ENCODE measurements at regions not wholly inside any gene's neighbourhood (a gene's known extent, or its start where the extent isn't known, plus 50 kb on each side); places are given as distances from the start of the nearest gene placed in this dataset.

DNA sequence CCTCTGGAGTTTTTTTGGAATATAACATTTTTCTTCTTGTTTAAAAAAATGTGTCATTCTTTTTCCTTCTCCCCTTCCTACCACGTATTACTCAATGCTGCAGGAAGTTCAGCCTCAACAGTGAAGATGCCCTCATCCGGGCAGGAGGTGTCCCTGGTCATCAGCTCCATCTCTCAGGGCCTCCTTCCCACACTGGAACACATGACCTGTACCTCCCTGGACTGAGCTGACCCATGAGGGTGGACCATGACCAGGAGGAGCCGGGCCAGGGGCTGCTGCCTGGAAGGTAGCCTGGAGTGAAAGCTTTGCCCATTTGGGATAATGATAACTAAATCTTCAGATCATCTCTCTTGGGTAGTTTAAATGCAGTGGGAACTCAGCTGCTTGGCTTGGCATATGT, 316.5 kb upstream of the ZMIZ1 start:
- DNase-seq, result no peak

DNA sequence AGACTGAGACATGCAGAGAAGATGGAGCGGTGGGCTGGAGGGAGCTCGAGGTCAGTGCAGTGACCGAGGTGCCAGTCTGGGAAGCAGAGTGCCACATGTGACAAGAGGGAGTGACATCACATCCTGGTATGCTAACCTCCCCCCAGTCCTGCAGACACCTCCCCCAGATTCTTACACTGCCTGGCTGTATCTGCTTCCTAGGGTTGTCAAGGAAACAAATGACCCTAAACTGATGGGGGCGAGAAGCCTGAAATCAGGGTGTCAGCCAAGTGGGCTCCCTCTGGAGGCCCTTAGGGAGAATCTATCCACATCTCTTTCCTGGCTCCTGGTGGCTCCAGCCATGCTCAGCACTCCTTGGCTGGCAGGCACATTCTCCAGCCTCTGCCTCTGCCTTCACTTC, 316.1 kb upstream of the ZMIZ1 start:
- DNase-seq, result no peak

DNA sequence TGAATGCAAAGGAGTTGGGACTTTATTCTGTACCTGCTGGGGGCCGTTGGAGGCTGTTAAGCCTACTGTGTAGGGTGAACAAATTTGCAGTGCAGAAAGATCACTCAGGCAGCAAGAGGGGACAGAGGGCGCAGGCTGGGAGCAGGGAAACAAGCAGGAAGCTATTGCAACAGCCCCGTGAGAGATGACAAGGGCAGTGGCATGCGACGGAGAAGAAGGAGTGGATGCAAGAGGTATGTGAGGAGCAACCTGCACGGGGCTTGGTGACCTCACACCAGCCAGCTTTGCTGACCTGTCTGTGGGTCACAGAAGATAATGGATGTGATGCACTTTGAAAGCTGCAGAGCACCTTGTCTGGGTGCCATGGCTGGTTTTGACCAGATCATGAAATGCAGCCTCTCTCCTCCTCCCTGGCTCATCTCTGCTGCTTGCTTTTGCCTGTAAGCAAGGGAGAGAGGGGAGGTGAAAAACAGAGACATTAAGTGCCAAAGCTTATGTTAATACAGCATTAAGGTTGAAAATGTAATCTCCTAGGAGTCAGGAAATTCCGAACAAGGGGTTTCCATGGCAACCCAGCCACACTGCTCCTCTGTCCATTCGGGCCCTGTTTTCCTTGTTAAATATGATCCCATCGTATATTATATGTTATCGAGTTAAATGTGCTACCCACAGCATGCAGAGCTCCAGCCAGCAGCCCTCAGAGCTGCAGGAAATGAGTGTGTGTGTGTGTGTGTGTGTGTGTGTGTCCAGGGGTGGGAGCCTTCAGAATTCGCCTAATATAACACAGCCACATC, 314.3 kb upstream of the ZMIZ1 start:
- no peak for DNase-seq

DNA sequence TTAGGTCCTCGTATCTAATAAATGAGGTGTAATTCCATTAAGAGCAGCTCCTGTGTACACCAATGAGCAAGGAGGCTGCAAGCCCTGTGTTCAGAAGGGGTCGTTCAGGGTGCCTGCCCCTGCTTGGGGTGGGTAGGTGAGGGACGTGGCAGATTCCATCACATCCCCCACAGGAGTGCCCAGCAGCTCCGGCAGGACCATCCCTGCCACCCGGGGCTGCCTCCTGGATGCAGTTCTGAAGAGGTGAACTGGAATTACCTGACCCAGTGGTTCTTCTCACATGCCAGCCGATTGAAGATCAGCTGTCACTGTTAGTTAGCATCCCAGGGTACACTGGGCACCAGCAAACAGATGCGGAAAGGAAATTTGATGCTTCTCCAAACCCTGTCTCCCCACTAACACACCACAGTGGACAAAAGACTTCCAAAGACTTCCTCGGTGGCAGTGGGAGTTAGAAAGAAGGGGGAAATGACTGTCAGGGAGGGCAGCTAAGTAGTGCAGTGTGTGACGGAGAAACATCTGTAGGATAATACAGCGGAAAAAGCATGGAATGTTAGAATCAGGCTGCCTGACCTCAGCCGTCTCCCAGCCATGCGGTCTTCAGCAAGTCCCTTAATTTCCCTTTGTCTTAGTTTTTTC, 313.6 kb upstream of the ZMIZ1 start:
- no peak for DNase-seq

DNA sequence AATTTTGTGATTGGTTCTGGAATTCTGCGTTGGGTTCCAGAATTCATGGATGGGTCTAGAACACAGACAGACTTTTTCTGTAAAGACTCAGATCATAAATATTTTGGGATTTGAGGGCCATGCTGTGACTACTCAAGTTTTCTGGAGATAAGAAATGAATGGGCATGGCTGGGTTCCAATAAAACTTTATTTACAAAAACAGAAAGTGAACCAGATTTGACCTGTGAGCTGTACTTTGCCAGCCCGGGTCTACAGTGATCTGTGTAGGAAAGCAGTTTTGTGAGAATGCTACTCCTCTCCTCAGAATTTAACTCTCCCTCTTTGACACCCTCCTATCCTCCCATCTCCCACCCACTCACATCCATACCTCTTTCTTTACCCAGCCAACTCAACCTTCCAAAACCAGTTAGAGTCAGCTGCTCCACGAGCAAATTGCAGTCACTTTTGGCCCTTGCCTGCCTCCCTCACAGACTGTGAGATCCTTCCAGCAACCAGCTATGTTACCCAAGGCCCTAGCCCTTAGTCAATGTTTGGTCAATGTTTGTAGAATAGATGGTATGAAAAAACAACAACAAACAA, 312.8 kb upstream of the ZMIZ1 start:
- DNase-seq, result no peak

DNA sequence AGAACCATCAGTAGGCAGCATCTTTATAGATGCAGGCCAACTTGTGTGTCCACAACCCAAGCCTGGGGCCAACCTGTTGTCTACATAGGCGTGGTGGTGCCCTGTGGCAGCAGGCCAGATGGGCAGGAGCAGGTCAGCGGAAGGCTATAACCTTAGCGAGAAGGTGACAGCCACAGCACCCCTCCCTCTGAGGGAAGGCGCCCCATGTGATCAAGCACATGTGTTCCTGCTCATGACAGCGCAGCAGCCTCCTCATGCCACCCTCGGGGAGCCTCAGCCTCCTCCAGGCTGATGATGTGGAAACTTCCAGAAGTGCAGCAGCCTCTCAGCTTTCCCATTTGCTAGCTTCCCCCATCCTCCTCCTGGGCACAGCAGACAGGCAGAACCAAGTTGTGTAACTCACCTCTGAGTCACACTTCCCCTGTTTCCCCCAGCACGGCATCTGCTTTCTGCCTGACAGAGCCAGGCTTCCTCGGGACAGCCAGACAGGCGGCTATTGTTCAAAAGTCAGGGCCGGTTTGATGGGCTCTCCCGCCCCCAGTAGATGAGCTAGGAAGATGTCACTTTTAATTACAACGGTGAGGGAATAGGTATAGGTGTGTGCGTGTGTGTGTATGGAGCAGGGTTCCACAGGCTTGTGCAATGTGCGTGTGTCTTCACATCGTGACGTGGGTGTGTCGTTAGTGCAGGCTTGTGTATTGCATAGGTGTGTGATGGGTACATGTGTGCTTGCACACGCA, 312.0 kb upstream of the ZMIZ1 start:
- peak; percentile 67 for DNase-seq

DNA sequence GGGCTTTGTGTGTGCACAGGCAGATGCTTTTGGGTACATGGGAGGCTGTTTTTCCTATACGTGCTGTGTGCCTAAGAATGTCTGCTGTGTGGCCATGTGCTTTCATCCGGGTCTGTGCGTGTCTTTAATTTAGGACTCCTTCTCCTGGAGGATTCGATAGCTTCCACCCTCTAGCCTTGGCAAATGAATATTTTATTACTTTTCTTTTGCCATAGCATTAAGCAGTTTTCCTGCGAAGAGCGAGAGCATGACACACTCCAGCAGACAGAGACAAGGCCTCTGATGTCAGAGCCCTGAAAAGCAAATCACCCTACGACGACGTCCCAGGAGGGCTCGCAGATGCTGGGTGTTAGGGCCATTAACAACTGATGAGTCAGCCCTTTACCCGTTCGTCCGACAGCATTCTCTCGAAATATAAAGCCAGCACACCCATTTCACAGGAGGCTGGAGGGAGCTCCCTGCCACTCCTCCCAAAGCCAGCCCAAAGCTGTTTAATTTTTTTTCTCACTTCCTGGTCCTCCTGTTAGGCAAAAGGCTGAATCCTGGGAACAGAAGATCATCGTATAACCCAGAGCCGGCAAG, 311.3 kb upstream of the ZMIZ1 start:
- no peak for DNase-seq

DNA sequence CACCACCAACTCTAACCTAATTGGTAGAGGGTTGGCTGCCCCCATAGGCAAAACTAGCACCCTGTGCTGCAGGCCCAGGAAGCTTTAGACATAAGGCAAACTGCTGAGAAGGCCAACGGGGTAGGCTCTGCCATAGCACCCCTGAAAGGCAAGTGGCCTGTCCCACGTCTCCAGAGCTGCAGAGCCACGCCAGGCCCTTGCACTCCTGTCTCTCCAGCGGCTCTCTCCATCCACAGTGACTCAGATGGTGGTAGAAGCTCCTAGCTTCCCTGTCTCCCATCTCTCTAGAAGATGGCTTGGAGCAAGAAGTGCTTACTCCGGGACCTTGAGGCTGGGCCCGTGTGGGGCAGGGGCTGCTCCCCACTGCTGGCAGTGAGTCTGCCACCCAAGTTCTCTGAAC, 310.6 kb upstream of the ZMIZ1 start:
- no peak for DNase-seq

DNA sequence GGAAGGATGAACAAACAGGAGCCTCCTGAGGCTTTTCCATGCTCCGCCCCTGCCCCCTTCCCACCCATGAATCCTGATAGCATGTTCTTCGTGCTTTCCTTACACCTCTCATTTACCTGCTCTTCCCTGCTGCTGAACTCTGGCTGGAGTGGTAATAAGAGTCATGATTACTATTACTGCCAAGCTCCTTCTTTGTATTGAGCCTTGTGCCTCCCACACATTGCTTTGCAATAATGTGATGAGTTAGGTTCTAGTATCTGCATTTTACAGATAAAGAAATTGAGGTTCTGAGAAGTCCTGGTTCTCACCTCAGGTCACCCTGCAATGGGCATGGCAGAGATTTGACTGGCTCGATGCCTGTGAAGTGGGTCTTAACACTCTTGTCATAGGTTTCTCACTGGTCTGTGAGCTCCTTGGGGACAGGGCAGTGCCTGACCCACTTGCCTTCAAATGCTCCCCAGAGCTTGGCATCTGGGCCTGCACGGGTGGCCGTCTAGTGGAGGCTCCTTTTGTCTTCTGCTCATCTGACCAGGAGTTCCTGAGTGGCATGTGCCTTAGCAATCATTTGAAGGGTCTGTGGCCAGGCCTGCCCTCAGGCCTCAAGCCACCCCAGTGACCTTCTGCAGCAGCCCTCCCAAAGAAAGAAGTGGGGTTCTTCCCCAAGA, 309.2 kb upstream of the ZMIZ1 start:
- DNase-seq, result peak; percentile 19

DNA sequence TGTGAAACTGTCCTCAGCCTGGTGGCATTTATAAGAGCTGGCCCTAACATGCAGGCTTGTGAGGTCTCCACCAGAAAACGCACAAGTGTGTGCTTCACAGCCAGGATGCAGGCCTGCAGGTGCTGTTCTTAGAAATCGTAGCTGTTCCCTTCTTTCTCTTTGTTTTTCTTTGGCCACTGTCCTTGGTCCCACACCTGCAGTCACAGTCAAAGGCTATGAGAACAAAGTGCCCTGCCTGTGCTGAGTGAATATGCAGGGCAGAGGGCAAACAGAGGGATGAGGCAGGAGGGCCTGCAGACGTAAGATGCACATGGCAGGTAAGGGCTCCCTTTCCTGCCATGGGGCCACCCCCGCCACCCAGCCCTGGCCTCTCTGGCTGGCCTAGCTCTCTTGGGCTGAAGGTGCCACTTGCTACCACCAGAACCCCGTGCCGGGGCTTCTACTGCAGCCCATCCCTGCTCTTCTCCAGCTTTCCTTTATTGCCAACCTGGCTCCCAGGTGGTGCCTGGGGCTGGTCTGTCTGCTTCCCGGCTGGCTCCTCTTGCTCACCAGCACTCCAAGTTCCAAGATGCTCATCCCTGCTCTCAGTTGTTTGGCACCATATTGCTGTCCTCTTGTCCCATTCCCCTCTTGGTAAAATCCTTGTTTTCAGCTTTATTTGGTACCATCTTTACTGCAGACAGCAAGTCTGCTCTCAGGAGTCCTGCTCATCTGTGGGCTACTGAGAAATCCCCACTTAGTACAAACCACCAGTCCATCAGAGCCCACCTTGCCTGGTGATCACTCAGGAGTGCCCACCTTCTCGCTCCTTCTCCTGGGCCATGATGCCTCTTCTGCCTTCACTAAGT, 308.1 kb upstream of the ZMIZ1 start:
- DNase-seq, result no peak

DNA sequence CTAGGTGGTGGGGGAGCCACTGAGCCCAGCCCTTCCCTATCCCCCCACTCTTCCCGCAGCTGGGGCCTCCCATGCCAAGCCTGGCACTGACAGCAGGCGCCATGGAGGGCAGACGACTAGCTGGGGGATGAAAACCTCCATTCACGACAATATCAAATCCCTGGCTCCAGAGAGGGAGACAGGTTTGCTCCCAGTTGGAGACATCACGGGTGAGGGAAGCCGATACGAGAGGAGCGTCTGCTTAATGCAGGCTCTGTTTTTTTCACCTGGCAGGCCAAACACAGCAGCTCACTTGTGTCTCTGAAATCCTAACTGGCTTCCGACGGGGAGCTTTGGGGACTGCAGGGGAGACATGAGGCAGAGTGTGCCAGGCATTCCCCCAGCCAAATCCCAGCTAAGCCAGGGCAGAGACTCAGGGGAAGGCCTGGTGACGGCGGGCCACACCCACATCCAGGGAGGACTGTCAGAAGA, 307.4 kb upstream of the ZMIZ1 start:
- DNase-seq, result no peak

DNA sequence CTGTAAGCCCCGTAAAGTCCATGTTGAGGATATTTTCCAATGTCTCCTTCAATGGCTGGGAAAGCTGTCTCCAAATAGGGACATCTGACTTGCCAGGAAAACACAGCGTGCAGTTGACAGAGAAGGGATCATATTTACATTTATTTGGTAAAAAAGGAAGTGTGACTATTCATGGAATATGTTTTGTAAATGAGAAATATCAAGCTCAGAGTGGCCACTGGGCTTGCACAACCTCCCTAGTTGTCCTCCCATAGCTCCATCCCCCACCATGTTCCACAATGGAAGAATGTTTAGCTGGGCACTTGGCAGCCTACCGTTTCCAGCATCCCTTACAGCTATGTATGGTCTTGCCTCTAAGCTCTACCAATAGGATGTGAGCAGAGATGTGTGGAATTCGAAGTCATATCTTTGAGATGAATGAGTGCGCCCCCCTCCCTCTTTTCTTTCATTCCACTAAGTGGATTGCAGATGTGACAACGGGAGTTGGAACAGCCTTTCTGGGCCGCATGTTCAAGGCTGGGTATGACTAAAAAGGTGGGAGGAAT, 306.6 kb upstream of the ZMIZ1 start:
- DNase-seq, result no peak

DNA sequence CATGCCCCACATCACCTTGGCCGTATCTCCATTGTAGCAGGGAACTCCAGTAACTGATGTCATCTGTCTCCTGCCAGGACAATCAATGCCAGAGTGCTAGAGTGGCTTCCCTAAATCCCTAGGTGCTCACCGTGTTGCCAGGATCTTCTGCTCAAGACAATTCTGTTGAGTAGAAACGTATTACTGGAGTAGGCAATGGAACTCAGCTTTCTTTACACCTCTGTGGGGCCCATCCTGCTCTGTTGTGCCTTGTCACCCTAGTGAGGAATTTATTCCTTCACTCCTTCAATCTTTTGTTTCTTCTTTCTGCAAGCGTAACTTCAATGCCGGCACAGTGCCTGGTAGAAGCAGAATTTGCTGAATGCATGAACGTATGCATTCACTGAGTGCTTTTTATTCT, 305.5 kb upstream of the ZMIZ1 start:
- DNase-seq, result no peak

DNA sequence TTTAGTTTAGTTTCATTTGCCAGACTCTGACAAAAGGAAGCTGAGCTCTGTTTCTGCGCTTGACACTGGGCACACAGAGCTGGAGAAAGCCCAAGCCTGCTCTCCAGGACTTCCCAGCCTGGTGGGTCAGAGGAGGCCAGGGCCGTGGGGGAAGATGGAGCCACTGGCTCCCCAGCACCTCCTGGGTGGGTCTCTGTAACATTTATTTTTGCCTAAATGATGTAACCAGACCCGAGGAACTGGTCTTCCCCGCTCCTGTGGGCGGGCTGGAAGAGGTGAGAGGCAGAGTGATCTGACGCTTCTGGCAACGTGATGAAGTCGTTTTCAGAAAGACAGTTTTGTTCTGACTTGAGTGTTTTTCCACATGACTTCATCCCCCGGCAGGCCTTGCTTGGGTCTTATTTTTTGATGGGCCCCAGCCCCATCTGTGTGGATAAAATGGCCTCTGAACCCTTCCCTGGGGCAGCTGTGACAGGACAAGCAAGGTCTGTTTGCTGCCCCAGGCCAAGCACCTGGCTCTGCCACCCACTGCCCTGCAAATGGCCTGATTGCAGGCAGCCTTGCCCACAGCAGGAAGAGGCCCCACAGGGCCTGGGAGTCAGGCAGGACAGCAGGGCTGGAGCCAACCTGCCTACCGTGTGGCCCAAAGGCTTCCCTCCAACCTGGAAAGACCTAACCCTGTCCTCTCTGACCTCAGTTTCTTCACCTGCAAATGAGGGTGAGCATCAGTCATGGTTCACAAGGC, 304.9 kb upstream of the ZMIZ1 start:
- no peak for DNase-seq

DNA sequence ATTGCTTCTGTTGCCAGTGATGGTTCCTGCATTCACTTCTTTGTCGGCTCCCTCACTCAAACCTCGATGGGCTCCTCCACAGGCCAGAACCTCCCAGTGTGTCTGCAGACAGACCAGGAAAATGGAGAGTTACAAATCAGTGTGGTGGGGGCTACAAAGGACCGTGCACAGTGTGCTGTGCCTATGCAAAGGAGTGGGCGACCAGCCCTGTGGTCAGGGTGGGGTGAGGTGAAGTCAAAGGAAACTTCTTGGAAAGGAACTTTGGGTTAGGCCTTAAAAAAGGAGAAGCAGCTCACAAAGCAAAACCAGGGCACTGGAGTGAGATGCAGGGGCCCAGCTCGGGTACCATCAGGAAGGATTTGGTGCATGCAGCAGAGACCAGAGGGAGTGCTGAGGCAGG, 304.3 kb upstream of the ZMIZ1 start:
- DNase-seq, result no peak

DNA sequence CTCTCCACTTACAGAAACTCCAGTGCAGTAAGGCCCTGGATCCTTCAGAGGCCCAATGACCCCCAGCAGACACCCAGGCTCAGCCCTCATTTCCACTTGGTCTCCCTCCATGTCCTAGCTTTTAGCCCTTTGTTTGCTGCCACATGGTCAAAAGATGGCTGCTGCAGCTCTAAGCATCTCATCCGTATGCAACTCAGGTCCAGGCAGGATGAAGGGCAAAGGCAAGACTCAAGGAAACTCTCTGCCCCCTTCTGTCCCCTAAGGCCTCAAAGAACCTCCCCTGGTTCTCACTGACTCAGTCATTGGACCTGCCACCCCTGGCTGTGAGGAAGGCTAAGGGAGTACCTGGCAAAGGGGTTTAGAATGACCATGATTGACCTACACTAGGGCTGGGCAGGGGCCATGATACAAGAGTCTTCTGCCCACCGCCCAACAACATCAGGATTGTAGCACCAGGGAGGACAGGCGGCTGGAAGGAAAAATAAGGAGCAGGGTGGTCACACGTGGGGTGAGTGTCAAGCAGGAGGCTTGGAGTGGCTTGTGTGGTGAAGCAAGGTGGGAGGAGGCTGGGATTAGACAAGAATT, 303.8 kb upstream of the ZMIZ1 start:
- DNase-seq, result no peak

DNA sequence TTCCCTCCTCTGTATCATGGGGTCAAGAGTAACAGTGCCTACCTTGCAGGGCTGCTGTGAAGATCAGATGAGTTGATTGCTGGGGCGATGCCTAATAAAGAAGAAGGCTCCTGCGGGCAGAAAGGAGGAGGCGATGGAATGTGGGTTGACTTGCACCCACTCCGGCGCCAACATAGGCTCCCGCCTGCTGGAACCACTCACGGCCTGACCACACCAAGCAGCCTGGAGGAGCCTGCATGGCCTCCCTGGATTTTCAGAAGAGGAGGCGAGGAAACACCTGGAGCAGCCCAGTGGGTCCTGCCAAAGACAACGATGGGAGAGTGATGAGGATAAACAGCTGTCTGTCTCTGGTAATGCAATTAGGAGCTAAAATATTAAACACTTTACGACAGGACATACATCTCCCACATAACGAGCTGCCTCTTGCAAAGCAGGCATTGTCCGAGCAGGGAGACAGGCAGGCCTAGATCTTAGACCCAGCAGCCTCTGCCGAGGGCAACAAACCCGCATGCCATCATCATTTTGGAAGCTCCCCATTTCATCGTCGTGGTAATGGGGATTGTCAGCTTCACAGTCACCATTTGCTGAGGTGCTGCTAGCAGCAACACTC, 302.9 kb upstream of the ZMIZ1 start:
- DNase-seq, result no peak

DNA sequence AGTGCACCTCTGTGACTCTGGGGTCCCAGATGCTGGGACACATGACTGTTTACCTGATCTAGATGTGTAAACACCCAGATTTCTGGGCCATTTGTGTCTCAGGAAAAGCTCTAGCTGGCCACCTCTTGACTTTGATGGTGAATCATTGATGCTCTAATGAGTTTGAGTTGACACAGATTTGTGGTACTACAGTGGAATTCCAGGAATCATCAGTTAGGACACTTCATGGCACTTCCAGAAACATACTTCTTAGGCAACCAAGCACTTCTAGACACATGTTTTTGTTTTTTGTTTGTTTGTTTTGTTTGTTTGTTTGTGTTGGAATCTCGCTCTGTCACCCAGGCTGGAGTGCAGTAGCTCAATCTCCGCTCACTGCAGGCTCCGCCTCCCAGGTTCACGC, 302.2 kb upstream of the ZMIZ1 start:
- no peak for DNase-seq

DNA sequence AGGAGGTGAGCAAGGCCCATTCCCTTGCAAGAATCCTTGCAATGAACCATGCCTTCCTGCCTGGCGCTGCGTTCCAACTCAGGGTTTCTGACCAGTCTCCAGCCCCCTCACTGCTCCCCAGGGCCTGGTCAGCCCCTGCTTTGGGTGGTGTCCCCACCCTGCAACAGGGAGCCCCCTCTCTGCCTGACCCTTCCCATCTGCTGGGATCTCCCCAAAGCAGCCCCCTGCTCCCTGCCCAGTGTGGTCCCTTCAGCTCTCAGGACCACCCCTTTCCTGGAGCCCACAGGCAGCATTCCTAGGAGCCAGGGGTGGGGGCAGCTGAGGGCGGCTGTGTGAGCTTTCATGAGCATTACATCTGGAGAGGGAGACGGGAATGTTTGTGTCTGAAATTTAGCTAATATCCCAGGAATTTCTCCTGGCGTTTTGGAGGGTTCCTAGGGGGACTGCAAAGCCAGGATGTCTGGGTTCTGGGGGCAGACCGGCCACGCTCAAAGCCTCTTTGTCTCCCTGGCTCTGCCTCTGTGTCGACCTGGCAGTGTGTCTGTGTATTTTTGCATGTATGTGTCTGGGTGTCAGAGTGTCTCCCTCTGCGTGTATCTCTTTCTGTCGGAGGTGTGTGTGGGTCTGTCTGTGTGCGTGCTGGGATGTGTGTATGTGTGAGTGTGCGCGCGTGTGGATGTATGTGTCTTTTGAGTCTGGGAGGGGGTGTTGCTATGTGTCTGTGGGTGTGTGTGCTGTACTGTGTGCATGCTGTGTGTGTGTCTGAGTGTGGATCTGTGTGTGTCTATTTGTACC, 300.5 kb upstream of the ZMIZ1 start:
- DNase-seq, result no peak

All from hematopoietic multipotent progenitor cell treated with erythropoietin and hydrocortisone succinate and interleukin-3 and kit ligand, for 6 days (in vitro differentiated cells).